Esophagus muscularis mucosa (tissue), 4 donors: ENCODE measurements at regions not wholly inside any gene's neighbourhood (a gene's known extent, or its start where the extent isn't known, plus 50 kb on each side); places are given as distances from the start of the nearest gene placed in this dataset.

Experiments
- DNase-seq: peaks from one replicate; pipeline ENCODE4 v3.0.0-alpha.2; 2017; ENCODE audit errors: extremely low spot score
- H3K27ac ChIP-seq, 4 donors: fragments of 200-600 bp; sonication (generic); replicated peaks in 1 of 4; 1 replicate in 3 of 4; 2 replicates in 1 of 4; pipeline ENCODE4 v1.5.1; 2016 to 2019; ENCODE audit warnings: mild to moderate bottlenecking in 1 of 4
- H3K27me3 ChIP-seq, 4 donors: fragments of 200-600 bp; sonication (generic); one replicate each; pipeline versions ENCODE4 v1.5.1 to v1.6.0; 2016 to 2019
- H3K36me3 ChIP-seq, 4 donors: fragments of 200-600 bp; sonication (generic); one replicate each; pipeline ENCODE4 v1.5.1; 2016 to 2019
- H3K4me1 ChIP-seq, 4 donors: fragments of 200-600 bp; sonication (generic); one replicate each; pipeline ENCODE4 v1.5.1; 2016 to 2019
- H3K4me3 ChIP-seq, 4 donors: fragments of 200-600 bp; sonication (generic); 1 replicate in 2 of 4; 2 replicates in 2 of 4; pipeline ENCODE4 v1.5.1; 2016 to 2019; ENCODE audit warnings: mild to moderate bottlenecking in 4 of 4, moderate library complexity in 1 of 4
- H3K9me3 ChIP-seq, 4 donors: fragments of 200-600 bp; sonication (generic); 1 replicate in 3 of 4; 2 replicates in 1 of 4; pipeline ENCODE4 v1.5.1; 2016 to 2019
- EP300 ChIP-seq: sonication (generic); formaldehyde crosslinking; IDR thresholded peaks from one replicate; pipeline ENCODE4 v1.6.1; 2017; ENCODE audit warnings: antibody characterized with exemption
- POLR2A ChIP-seq: fragments of 450-650 bp; IDR thresholded peaks from one replicate; pipeline ENCODE4 v1.6.1; 2017; ENCODE audit warnings: antibody characterized with exemption, moderate library complexity, mild to moderate bottlenecking, low read depth
- POLR2AphosphoS5 ChIP-seq, 2 donors: sonication (generic); formaldehyde crosslinking; IDR thresholded peaks; one replicate each; pipeline ENCODE4 v1.6.1; 2017; ENCODE audit warnings: antibody characterized with exemption in 2 of 2
- WGBS: methylation state at CpG from one replicate; pipeline ENCODE4 v1.1.5; 2018; 5-methylcytosine and 5-hydroxymethylcytosine counted together
- intact Hi-C: fragments of 100-400 bp; cut with DNase I; formaldehyde crosslinking; loops from one replicate; pipeline ENCODE4 v1.15.1; 2023
- TF ChIP-seq, protein P1 (sequence below), 3 experiments: fragments of 200-600 bp in 2 of 3; fragments of 450-650 bp in 1 of 3; sonication (generic) in 2 of 3; IDR thresholded peaks; one replicate each; pipeline ENCODE4 v1.5.1; 2017 to 2019; ENCODE audit warnings: antibody characterized with exemption in 3 of 3, mild to moderate bottlenecking in 2 of 3, moderate library complexity in 1 of 3

DNA sequence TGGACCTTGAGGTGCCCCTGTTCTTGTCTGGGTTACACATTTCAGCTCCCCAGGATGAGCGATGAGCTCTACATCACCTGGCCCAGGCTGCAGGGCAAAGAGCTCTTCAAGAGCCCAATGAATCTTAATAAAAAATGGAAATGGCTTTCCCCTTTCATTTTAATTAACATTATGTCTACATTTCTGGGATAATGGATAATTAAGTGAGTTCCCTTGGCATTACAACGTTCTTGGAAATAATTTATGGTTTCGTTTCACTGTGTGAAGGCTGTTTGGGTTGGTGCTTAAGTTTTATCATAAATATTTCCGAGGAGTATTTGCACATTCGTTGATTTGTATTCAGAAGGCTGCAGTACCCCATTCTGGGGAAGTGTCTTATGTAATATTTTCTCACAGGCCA is 678.3 kb upstream of the EEF2KMT start:
- no peak for DNase-seq
- Histone ChIP-seq H3K4me1 (no peaks in the 10 kb centered on the region), H3K27me3 (no peaks in the 10 kb centered on the region), H3K4me3 (no peak overlapping the region), H3K27ac (no peak overlapping the region), H3K36me3 (no peaks in the 10 kb centered on the region), H3K9me3 (no peaks in the 10 kb centered on the region)
- TF ChIP-seq POLR2AphosphoS5 (IDR thresholded peaks at IDR 0.05), result no peak
- TF ChIP-seq EP300, result no peak
- TF ChIP-seq, protein P1, sequence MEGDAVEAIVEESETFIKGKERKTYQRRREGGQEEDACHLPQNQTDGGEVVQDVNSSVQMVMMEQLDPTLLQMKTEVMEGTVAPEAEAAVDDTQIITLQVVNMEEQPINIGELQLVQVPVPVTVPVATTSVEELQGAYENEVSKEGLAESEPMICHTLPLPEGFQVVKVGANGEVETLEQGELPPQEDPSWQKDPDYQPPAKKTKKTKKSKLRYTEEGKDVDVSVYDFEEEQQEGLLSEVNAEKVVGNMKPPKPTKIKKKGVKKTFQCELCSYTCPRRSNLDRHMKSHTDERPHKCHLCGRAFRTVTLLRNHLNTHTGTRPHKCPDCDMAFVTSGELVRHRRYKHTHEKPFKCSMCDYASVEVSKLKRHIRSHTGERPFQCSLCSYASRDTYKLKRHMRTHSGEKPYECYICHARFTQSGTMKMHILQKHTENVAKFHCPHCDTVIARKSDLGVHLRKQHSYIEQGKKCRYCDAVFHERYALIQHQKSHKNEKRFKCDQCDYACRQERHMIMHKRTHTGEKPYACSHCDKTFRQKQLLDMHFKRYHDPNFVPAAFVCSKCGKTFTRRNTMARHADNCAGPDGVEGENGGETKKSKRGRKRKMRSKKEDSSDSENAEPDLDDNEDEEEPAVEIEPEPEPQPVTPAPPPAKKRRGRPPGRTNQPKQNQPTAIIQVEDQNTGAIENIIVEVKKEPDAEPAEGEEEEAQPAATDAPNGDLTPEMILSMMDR (IDR thresholded peaks at IDR 0.05), result no peak
- TF ChIP-seq POLR2A, result no peak
- WGBS, result 64% methylated on average over 5 of the region's 5 CpGs
- intact Hi-C loops, result no loop called here

DNA sequence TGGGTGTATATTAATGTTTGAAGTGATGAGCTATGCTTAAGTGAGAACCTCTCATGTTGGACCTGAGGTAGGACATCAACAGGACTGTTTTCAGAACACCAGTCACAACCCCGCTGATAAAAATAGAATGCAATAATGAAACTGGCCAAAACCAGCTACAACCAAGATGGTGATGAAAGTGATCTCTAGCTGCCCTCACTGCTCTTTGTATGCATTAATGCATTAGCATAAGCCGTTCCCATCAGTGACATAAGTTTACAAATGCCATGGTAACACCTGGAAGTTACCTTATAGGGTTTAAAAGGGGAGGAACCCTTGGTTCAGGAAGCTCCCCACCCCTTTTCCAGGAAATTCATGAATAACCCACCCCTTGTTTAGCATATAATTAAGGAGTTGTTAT is 672.5 kb upstream of the EEF2KMT start:
- intact Hi-C loops, result no loop called here
- 100% methylated on average over 2 of the region's 2 CpGs for WGBS
- H3K9me3 ChIP-seq, result no peaks in the 10 kb centered on the region
- H3K27ac ChIP-seq, result no peak overlapping the region
- H3K27me3 ChIP-seq, result no peaks in the 10 kb centered on the region
- H3K4me1 ChIP-seq, result no peaks in the 10 kb centered on the region
- TF ChIP-seq, protein P1 (IDR thresholded peaks at IDR 0.05), result no peak
- TF ChIP-seq EP300, result no peak
- TF ChIP-seq POLR2AphosphoS5 (IDR thresholded peaks at IDR 0.05), result no peak
- TF ChIP-seq POLR2A, result no peak
- DNase-seq, result no peak
- no peaks in the 10 kb centered on the region for H3K36me3 ChIP-seq
- H3K4me3 ChIP-seq, result no peak overlapping the region

DNA sequence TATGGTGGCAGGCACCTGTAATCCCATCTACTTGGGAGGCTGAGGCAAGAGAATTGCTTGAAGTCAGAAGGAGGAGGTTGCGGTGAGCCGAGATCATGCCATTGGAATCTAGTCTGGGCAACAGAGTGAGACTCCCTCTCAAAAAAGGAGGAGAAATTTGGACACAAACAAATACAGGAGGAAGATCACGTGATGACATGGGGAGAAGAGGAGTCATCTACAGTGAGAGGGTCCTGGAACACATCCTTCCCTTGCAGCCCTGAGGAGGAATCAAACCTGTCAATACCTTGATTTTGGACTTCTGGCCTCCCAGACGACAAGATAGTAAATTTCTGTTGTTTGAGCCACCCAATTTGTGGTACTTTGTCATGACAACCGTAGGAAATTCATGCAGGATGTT is 671.9 kb upstream of the EEF2KMT start:
- no peaks in the 10 kb centered on the region for H3K27me3 ChIP-seq
- 80% methylated on average over 5 of the region's 5 CpGs for WGBS
- H3K36me3 ChIP-seq, result no peaks in the 10 kb centered on the region
- no peaks in the 10 kb centered on the region for H3K9me3 ChIP-seq
- no peak for TF ChIP-seq POLR2AphosphoS5 (IDR thresholded peaks at IDR 0.05)
- TF ChIP-seq, protein P1 (IDR thresholded peaks at IDR 0.05), result no peak
- TF ChIP-seq POLR2A, result no peak
- TF ChIP-seq EP300, result no peak
- DNase-seq, result no peak
- intact Hi-C loops, result no loop called here
- H3K27ac ChIP-seq, result no peak overlapping the region
- H3K4me3 ChIP-seq, result no peak overlapping the region
- H3K4me1 ChIP-seq, result no peaks in the 10 kb centered on the region

DNA sequence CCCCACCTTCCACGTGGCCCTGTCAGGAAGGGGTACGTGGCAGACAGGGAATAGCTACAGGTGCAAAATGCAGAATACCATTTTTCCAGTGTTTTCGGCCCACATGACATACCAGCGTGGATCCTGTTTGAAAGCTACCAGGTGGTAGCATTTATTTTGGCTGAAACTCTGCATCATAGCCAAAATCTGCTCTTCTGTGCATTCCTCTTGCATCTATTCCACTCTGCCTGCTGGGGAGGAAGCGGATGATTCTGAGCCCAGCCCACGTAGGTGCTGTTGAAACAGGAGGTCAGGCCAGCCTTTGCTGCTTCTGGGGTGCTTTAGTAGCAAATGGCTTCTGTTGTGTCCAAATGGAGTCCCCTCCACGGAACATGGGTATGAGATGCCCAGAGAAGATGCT is 670.9 kb upstream of the EEF2KMT start:
- no peaks in the 10 kb centered on the region for H3K4me1 ChIP-seq
- H3K27me3 ChIP-seq, result no peaks in the 10 kb centered on the region
- TF ChIP-seq, protein P1 (IDR thresholded peaks at IDR 0.05), result no peak
- TF ChIP-seq EP300 (no peak), POLR2AphosphoS5 (IDR thresholded peaks at IDR 0.05) (no peak), POLR2A (no peak)
- no peaks in the 10 kb centered on the region for H3K36me3 ChIP-seq
- DNase-seq, result no peak
- intact Hi-C loops, result no loop called here
- H3K27ac ChIP-seq, result no peak overlapping the region
- 66% methylated on average over 7 of the region's 7 CpGs for WGBS
- H3K9me3 ChIP-seq, result no peaks in the 10 kb centered on the region
- H3K4me3 ChIP-seq, result no peak overlapping the region

DNA sequence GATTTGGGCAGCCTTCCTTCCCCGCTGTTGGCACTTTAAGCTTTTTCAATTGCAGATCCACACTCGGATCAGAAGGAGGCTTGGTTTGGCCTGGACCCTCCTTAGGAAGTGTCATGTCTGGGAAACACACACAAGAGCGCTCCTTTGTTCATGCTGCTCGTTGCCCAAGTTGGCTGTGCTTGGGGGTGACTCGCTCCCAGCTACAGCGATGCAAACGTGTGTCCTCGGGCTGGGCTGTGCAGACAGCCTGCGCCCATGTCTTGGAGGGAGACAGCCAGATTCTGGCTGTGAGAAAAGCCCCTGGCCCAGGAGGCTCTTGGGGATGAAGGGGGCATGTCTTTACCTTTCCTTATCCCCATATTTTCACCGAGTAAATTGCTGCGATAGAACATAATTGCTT is 665.6 kb upstream of the EEF2KMT start:
- H3K27ac ChIP-seq, result no peak overlapping the region
- no peak for DNase-seq
- 72% methylated on average over 6 of the region's 11 CpGs for WGBS
- H3K27me3 ChIP-seq, result no peaks in the 10 kb centered on the region
- intact Hi-C loops, result no loop called here
- no peaks in the 10 kb centered on the region for H3K9me3 ChIP-seq
- no peaks in the 10 kb centered on the region for H3K36me3 ChIP-seq
- H3K4me3 ChIP-seq, result no peak overlapping the region
- TF ChIP-seq POLR2AphosphoS5 (IDR thresholded peaks at IDR 0.05), result no peak
- TF ChIP-seq, protein P1 (IDR thresholded peaks at IDR 0.05), result no peak
- TF ChIP-seq EP300, result no peak
- TF ChIP-seq POLR2A, result no peak
- H3K4me1 ChIP-seq, result no peaks in the 10 kb centered on the region
